DND-41 (cell line): ENCODE measurements at regions not wholly inside any gene's neighbourhood (a gene's known extent, or its start where the extent isn't known, plus 50 kb on each side); places are given as distances from the start of the nearest gene placed in this dataset.

ENCODE experiments used
- ATAC-seq: fragments of 200-7000 bp; cut with Tn5 transposase; 3 replicates; pipeline ENCODE4 v1.9.1; 2021; ENCODE audit warnings: low read depth; ENCODE audit not compliant: insufficient read depth
- DNase-seq: peaks from one replicate; pipeline ENCODE4 v3.0.0-alpha.2; 2020
- H2AFZ ChIP-seq: 2 replicates; pipeline ENCODE4 v1.6.0; 2012; ENCODE audit warnings: low read depth, low read length
- H3K27ac ChIP-seq: 2 replicates; pipeline ENCODE4 v1.5.1; 2012; ENCODE audit warnings: low read length, inconsistent platforms
- H3K27me3 ChIP-seq: fragments of 200-600 bp; sonication (generic); 2 replicates; pipeline ENCODE4 v1.6.0; 2012; ENCODE audit warnings: low read length, mild to moderate bottlenecking, inconsistent platforms; ENCODE audit not compliant: insufficient read depth, poor library complexity
- H3K36me3 ChIP-seq: 2 replicates; pipeline ENCODE4 v1.5.1; 2012; ENCODE audit warnings: low read length, inconsistent platforms; ENCODE audit not compliant: insufficient read depth
- H3K4me1 ChIP-seq: 2 replicates; pipeline ENCODE4 v1.5.1; 2012; ENCODE audit warnings: mild to moderate bottlenecking, low read length; ENCODE audit not compliant: insufficient read depth
- H3K4me2 ChIP-seq: 2 replicates; pipeline ENCODE4 v1.6.0; 2012; ENCODE audit warnings: mild to moderate bottlenecking, moderate library complexity, low read length, inconsistent platforms; ENCODE audit not compliant: insufficient read depth
- H3K4me3 ChIP-seq, 2 experiments: fragments of 200-600 bp in 1 of 2; shearing (Covaris generic) in 1 of 2; 2 replicates each; pipeline ENCODE4 v1.5.1; 2012 to 2016; ENCODE audit warnings: inconsistent platforms in 2 of 2, low read length in 2 of 2, mild to moderate bottlenecking in 2 of 2, low read depth in 1 of 2, moderate library complexity in 1 of 2
- H3K79me2 ChIP-seq: 2 replicates; pipeline ENCODE4 v1.6.0; 2012; ENCODE audit warnings: low read length, inconsistent platforms; ENCODE audit not compliant: insufficient read depth
- H3K9ac ChIP-seq: 2 replicates; pipeline ENCODE4 v1.6.0; 2012; ENCODE audit warnings: low read depth, mild to moderate bottlenecking, inconsistent platforms, low read length, moderate library complexity
- H3K9me3 ChIP-seq: 2 replicates; pipeline ENCODE4 v1.5.1; 2012; ENCODE audit warnings: low read length, moderate library complexity, mild to moderate bottlenecking, inconsistent platforms; ENCODE audit not compliant: insufficient read depth, severe bottlenecking
- H4K20me1 ChIP-seq: 2 replicates; pipeline ENCODE4 v1.6.0; 2012; ENCODE audit warnings: low read length; ENCODE audit not compliant: insufficient read depth
- CTCF ChIP-seq: IDR thresholded peaks from 2 replicates; pipeline ENCODE4 v1.5.1; 2012; ENCODE audit warnings: borderline replicate concordance, low read length, moderate library complexity, mild to moderate bottlenecking; ENCODE audit not compliant: poor library complexity, severe bottlenecking; ENCODE audit errors: extremely low read depth
- EZH2 ChIP-seq: IDR thresholded peaks from 3 replicates; pipeline ENCODE4 v1.6.1; 2012; ENCODE audit warnings: borderline replicate concordance, low read depth, mild to moderate bottlenecking, moderate library complexity, low read length, inconsistent platforms; ENCODE audit not compliant: severe bottlenecking

- Histone ChIP-seq H2AFZ (no peak overlapping the region), H3K4me1 (no peaks in the 10 kb centered on the region), H3K9me3 (no peaks in the 10 kb centered on the region), H3K27me3 (no peaks in the 10 kb centered on the region), H4K20me1 (no peaks in the 10 kb centered on the region), H3K4me2 (no peak overlapping the region), H3K9ac (no peak overlapping the region), H3K27ac (no peak overlapping the region), H3K79me2 (no peaks in the 10 kb centered on the region), H3K4me3 (no peak overlapping the region), H3K36me3 (no peaks in the 10 kb centered on the region)
- DNase-seq (no peak), ATAC-seq (no peak)
- TF ChIP-seq CTCF = no peak
- TF ChIP-seq EZH2 = no peak
Observed at GRCh38 chr1:221376286-221376685, 365.6 kb downstream of the DUSP10 start.

GRCh38 chr1:221381910-221382623 is 359.8 kb downstream of the DUSP10 start:
- Histone ChIP-seq H3K27ac (no peak overlapping the region), H2AFZ (no peak overlapping the region), H3K9me3 (no peaks in the 10 kb centered on the region), H3K4me2 (no peak overlapping the region), H3K4me3 (no peak overlapping the region), H3K79me2 (no peaks in the 10 kb centered on the region), H4K20me1 (no peaks in the 10 kb centered on the region), H3K4me1 (no peaks in the 10 kb centered on the region), H3K27me3 (no peaks in the 10 kb centered on the region), H3K9ac (no peak overlapping the region), H3K36me3 (no peaks in the 10 kb centered on the region)
- no peak for DNase-seq
- ATAC-seq = no peak
- TF ChIP-seq EZH2 (no peak), CTCF (no peak)

GRCh38 chr1:221392453-221392852 is 349.4 kb downstream of the DUSP10 start:
- Histone ChIP-seq H2AFZ (no peak overlapping the region), H3K79me2 (no peaks in the 10 kb centered on the region), H3K36me3 (no peaks in the 10 kb centered on the region), H4K20me1 (no peaks in the 10 kb centered on the region), H3K27me3 (no peaks in the 10 kb centered on the region), H3K4me2 (no peak overlapping the region), H3K27ac (no peak overlapping the region), H3K4me3 (no peak overlapping the region), H3K4me1 (peaks cover 3% of the 10 kb centered on the region; the same call in 1 of the 2 replicates), H3K9ac (no peak overlapping the region), H3K9me3 (no peaks in the 10 kb centered on the region)
- ATAC-seq (no peak), DNase-seq (no peak)
- TF ChIP-seq CTCF (no peak), EZH2 (no peak)
